Left colon (tissue), 2 donors: ENCODE measurements at regions not wholly inside any gene's neighbourhood (a gene's known extent, or its start where the extent isn't known, plus 50 kb on each side); places are given as distances from the start of the nearest gene placed in this dataset.

Experiments used
- ATAC-seq: fragments of 200-7000 bp; cut with Tn5 transposase; one replicate; pipeline ENCODE4 v1.9.1; 2020; ENCODE audit warnings: mild to moderate bottlenecking, moderate library complexity
- DNase-seq, 2 donors: peaks; one replicate each; pipeline ENCODE4 v3.0.0-alpha.2; 2020
- intact Hi-C, 2 donors: fragments of 100-400 bp; cut with DNase I in 1 of 2; cut with micrococcal nuclease in 1 of 2; formaldehyde crosslinking; loops; one replicate each; pipeline versions ENCODE4 v1.11.2 to v1.14.0; 2022; cut with DNase I, micrococcal nuclease
- donor health status: DM: no; HTN: no; CAD: no.
- donor health status: DM: yes; HTN: yes; CAD: no.

GRCh38 chr17:79196913-79197312 lies 122.3 kb downstream of the ENGASE start:
- DNase-seq = no peak
- ATAC-seq = no peak
- intact Hi-C loops = no loop called here

GRCh38 chr17:79192503-79193351 lies 118.1 kb downstream of the ENGASE start:
- DNase-seq (peak in 1 of 2 donors; percentile 39), ATAC-seq (peak; percentile 34)
- intact Hi-C loops = no loop called here

DNA sequence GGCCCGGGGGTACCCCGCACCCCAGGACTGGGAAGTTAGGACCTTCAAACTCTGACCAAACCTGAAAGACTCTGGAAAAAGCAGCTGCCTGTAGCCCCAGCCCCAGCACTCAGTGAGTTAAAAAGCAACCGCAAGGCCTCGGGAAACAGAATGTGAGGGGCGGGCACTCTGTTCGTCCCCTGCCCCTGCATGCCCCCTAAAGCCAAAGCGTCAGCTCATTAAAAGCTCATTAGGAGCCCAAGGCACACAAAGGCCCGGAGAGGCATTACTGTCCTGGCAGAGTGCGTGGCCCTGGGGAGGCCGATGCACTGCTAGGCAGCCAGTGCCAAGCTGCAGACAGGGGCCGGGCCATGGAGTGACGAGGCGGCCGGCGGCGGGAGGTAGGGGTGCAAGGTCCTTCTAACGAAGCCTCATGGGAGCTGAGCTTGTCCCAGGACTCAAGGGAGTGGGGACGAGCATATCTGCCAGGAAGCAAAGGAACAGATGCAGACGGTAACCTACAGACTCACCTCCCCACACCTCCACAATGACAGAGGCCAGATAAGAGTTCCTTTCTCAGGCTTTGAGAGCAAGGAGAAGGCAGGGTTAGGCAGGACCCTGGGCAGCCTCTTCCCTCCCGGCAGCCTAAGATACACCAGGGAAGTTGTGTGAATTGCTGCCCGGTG lies 116.8 kb downstream of the ENGASE start:
- ATAC-seq (no peak), DNase-seq (no peak)
- intact Hi-C loops = no loop called here

DNA sequence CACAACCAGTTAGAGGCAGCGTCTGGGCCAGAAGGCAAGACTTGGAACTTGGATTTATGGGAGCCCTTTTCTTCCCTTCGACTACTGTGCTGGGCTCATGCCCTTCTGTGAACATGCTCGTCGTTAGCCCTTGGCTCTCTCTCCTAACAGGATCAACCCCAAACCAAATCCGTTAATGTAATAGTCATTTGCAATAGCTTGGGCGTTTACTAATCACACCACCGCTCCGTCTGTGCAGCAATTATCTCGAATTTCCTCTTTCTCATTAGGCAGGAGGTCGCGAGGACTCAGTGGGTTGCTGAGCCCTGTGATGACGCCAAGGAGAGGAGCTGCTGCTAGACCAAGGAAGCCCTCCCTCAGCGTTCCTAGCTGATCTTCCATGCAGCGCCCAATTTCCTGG lies 114.7 kb downstream of the ENGASE start:
- ATAC-seq = no peak
- intact Hi-C loops = no loop called here
- no peak for DNase-seq

DNA sequence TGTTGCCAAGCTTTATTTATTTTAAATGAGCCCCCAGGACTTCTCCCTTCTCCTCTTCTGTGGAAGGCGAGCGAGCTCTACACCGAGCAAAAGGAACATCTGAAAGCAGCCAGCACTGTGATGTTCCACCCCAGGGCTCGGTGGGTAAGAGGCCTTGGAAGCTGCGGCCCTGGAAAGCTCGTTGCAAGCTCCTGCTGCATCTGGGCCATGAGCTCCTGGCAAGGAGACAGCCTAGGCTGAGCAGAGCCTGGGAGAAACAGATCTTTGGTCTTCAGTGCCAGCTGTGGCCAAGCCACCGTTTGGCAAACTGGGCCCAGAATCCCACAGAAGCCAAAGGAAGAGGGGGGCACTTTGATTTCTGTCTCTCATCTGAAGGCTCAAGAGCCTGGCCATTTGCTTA lies 114.1 kb downstream of the ENGASE start:
- no peak for ATAC-seq
- intact Hi-C loops = no loop called here

GRCh38 chr17:79188048-79188447 lies 113.4 kb downstream of the ENGASE start:
- DNase-seq (peak in 1 of 2 donors; percentile 28), ATAC-seq (peak; percentile 55)
- intact Hi-C loops = no loop called here

More for the DNA sequence above, 114.1 kb downstream of the ENGASE start:
- DNase-seq = no peak

GRCh38 chr17:79187186-79187585 lies 112.6 kb downstream of the ENGASE start:
- intact Hi-C loops = no loop called here
- no peak for ATAC-seq
- DNase-seq = no peak

- intact Hi-C loops = no loop called here
- no peak for DNase-seq
- ATAC-seq = no peak
Measured at GRCh38 chr17:79186406-79186805, 111.8 kb downstream of the ENGASE start.

- DNase-seq (no peak), ATAC-seq (no peak)
- intact Hi-C loops = no loop called here
Measured at GRCh38 chr17:79185671-79186070, 111.0 kb downstream of the ENGASE start.

DNA sequence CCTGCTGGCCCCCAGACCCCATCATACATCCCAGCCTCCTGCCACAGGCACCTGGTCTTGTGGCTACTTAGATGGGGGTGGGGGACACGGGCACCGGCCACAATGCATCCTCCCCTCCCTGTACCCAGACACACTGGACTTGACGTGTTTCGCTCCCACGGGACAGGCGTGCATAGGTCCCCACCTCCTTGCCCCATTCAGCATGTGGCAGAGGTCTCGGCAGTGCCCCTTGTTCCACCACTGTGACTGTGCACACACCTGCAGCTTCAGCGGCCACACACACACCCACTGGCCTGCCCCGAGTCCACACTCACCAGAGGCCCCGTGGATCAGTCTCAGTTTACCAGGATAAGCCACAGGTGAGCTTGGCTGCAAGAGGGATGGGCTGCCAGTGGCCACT lies 109.6 kb downstream of the ENGASE start:
- DNase-seq = no peak
- intact Hi-C loops = no loop called here
- ATAC-seq = no peak

- intact Hi-C loops = no loop called here
- ATAC-seq (no peak), DNase-seq (no peak)
Measured at GRCh38 chr17:79183293-79184158, 108.9 kb downstream of the ENGASE start.

GRCh38 chr17:79183043-79183292 lies 108.3 kb downstream of the ENGASE start:
- ATAC-seq (no peak), DNase-seq (no peak)
- intact Hi-C loops = no loop called here

GRCh38 chr17:79182176-79183042 lies 107.8 kb downstream of the ENGASE start:
- intact Hi-C loops = no loop called here
- DNase-seq (no peak), ATAC-seq (no peak)

- intact Hi-C loops = no loop called here
- ATAC-seq (no peak), DNase-seq (no peak)
Measured at GRCh38 chr17:79180358-79181005, 105.9 kb downstream of the ENGASE start.

DNA sequence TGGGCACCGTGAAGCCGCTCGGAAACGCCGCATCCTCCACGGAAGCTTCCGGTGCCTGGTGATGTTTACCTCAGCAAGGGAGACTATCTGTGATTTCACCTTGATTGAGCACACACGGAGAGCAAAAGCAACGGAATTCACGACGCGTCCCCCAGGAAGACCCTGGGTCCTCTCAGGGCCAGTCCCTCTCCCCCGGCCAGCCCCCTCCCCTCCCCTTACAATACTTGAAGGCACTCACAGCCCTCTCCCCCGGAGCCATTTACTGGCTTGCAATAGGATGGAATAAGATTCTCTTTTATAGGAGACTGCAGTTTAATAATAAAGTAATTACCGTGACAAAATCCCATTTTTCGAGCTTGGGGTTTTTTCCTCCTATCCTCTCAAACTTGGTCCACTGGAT lies 104.7 kb downstream of the ENGASE start:
- intact Hi-C loops = no loop called here
- DNase-seq (no peak), ATAC-seq (no peak)

GRCh38 chr17:79177877-79178276 lies 103.3 kb downstream of the ENGASE start:
- ATAC-seq (no peak), DNase-seq (no peak)
- intact Hi-C loops = no loop called here

DNA sequence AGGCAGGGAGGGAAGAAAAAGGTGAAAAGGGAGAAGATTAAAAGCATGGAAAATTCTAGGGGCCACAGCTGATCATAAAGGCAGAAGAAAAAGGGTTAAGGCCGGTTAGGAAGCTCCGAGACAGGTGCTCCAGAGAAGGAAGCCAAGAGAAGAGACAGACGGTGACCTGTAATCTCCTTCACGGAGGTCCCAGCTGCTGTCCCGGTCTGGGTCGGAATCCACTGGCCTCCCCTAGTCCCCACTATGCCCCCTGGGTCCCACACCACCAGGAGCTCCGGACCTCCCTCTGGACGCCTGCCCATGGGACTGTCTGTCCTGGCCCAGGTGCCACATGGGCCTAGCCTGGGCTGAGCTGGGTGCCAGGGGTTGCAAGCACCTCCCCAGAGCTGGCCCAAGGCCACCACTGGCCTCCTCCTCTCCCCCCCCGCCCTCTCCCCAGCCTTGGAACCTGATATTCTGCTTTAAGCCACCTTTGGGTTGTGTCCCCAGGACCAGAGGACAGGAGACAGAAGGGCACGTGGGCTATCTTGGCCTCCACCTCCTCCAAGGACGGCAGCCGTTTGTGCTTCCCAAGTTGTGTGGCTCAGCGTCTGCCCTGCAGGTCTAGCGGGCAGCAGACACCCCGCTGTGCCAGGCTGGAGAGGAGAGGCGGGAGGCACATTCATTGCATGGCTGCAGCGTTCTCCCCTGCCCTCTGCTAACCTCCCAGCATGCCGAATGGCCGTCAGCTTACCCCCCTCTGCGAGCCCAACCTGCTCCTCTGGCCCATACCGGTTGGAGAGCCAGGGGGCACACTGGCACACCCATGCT lies 102.4 kb downstream of the ENGASE start:
- ATAC-seq (no peak), DNase-seq (no peak)

More for the DNA sequence above, 102.4 kb downstream of the ENGASE start:
- intact Hi-C loops = no loop called here
